HG03108 (cell line): ENCODE measurements at regions not wholly inside any gene's neighbourhood (a gene's known extent, or its start where the extent isn't known, plus 50 kb on each side); places are given as distances from the start of the nearest gene placed in this dataset.

Experiments used
- ATAC-seq: cut with Tn5 transposase; IDR thresholded peaks from one replicate; pipeline ENCODE4 v1.9.1; 2021; ENCODE audit warnings: moderate library complexity; ENCODE audit not compliant: unreplicated experiment

- ATAC-seq = no peak
Observed at GRCh38 chr2:57546478-57546877, 500.1 kb upstream of the VRK2 start.

DNA sequence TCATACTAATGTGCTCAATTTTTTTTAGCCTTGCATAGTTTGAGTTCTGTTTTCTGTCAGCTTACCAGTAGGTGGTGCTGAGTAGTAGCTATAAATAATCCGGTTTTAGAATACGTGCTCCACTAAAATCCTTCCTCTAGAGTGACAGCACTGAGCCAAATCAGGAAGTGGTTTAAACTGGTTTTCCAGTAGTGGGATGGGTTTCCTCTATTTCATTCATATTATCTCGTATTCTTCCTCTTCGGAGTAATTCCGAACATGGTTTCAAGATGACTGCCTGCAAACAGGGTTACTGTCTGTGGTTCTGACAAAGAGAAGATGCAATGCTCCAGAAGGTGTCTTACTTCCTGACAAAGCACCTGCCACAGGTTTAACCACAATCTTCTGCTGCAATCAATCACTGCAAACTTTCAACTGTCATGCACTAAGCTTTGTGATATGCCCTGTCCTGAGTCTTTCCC lies 496.9 kb upstream of the VRK2 start:
- ATAC-seq = no peak

DNA sequence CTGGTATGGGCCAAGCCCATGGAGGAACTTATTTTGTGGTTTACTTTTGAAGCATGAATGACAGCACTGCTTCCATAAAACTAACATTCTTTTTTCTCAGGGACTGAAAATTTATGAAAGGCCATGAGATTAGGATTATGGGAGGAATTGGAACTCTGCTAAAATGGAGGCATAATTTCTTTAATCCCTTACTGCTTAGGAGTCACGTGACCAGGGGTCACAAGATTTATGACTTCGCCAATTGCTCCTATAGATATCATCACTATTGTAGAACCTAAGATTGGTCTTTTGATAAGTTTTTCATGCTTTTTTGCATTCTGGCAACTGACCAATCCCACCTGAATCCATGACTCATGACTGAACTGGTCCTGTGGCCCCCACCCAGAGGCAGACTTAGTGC lies 495.7 kb upstream of the VRK2 start:
- no peak for ATAC-seq

DNA sequence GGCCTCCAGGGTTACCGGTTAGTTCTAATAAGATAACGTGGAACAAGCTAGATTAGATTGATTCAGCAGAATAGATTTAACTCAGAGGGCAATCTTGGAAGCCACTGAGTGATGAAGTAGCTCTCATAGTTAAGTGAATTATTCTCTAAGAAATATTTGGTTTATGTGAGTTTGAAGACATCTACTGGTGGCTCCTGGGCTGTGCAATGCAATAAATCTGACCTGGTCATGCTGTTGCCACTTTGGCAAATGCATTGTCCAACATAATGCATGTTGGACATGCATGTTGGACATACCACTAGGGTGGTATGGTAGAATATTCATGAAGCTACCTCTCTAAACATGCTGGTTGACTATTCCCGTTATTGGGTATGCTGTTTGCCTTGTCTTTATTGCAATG lies 493.7 kb upstream of the VRK2 start:
- no peak for ATAC-seq

GRCh38 chr2:57554348-57554747 lies 492.3 kb upstream of the VRK2 start:
- no peak for ATAC-seq

DNA sequence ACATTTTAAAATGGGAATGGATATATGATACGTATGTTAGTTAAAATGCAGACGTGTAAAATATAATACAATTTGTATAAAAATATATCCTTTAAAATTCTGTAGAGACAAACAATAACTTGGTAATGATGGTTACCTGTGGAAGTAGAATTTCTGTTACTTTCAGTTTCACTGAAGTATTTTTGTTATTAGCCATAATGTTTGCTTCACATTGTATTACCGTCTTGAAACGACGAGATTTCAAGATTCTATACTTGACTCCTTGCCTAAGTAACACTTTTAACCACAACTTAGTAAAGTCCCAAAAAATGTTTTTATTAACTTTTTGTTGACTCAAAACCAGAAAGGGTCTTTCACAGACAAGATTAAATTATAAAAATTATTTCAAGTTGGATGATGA lies 488.3 kb upstream of the VRK2 start:
- no peak for ATAC-seq

GRCh38 chr2:57562495-57562894 lies 484.1 kb upstream of the VRK2 start:
- ATAC-seq = no peak

DNA sequence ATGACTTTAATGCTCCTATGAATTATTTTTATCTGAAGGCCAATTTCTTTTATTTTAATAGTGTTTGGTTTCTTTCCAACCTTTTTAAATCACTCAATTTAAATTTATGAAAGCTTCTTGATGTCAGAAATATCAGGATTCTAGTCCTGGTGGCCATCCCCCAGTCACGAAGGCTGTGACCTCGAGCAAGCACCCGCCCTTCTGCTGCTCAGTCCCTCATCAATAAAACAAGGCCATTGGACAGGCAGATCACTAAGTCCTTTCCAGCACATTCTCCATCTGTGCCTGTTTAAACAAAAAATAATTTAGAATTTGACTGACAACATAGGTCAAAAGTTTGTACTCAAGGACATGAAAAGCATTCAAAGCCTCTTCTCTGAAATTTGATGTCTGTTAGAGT lies 483.6 kb upstream of the VRK2 start:
- no peak for ATAC-seq

DNA sequence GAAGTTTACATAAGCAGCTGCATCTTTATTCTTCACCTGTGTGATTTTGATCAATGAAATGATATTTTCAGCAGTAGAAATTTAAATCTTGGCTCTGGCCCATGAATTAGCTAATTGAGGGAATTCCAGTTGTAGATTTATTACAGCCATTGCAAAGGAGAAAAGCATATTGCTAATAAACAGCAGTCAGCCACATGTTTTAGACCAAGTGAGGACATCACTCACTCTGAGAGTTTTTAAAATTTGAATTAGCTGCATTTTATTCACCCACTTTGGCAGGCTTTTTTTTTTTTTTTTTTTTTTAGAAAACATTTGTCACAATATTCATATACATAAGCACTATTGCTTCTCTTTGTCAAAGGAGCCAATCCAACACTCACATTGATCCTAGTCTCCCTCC lies 479.4 kb upstream of the VRK2 start:
- no peak for ATAC-seq

DNA sequence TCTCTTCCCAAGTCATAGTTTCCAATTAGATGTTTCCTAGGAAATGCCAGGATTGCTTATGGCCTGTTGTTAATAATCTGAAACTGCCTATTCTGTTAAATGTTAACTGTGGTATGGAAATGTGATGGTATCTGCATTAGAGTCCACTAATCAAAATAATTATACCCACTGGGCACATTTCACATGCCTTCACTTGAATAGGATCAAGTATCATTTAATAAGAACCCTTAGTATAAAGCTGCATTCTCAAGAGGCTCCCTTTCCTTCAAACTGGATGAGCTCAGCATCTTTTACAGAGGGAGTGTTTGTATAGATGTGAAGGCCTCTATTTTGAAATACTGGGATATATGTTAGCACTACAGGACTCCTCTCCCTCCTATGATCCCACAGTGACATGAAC lies 477.2 kb upstream of the VRK2 start:
- no peak for ATAC-seq

DNA sequence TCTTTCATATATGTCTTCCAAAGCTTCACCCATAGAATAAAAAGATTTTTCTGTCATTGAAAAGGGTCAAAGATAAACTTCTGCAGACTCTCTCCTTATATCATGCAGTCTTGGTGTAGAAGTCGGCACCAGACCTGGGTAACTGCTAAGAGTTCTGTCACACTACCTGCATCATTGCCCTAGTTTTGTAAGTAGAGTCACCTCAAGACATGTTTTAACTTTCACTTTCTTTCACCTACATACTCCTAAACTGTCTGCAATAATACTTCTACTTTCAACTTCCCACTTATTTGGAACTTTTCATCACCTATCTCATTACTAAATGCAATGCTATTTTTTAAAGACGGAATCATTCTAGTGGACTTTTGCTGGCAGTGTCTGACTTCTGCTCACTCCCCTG lies 475.6 kb upstream of the VRK2 start:
- no peak for ATAC-seq

- ATAC-seq = no peak
Observed at GRCh38 chr2:57575700-57576268, 470.8 kb upstream of the VRK2 start.

DNA sequence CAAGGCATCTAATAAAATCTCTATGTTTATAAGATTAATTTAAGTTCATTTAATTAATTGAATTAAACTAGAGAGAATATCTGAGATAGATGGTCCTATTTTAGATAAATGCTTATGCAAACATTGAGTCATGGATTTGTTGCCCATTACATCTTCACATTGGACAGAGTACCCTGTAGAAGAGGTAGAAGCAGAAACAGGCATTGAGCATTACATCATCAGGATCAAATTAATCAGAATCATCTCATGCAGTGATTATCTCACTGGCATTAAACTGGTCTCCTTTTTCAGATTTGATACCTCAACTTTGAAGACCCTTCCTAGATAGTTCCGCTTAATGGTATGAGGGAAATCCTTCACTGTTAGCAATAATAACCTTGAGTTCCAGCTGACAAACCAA lies 469.6 kb upstream of the VRK2 start:
- no peak for ATAC-seq

DNA sequence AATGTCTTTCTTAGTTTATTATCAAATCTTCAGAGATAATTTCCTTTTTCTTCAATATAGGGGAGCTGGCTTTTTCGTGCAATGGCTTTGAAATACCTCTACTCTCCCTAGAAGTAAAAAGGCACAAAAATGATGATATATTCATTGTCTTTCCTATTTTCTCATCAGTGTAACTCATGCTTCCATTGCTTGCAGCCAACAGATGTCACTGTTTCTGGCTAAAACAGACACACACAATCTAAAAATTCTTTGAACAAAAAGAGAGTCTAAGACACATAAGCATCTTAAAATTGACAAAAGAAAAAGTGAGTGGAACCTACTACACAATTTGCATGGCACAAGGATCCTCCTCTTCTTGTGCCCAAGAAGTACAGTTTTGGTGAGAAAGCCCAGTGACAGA lies 448.7 kb upstream of the VRK2 start:
- ATAC-seq = no peak

DNA sequence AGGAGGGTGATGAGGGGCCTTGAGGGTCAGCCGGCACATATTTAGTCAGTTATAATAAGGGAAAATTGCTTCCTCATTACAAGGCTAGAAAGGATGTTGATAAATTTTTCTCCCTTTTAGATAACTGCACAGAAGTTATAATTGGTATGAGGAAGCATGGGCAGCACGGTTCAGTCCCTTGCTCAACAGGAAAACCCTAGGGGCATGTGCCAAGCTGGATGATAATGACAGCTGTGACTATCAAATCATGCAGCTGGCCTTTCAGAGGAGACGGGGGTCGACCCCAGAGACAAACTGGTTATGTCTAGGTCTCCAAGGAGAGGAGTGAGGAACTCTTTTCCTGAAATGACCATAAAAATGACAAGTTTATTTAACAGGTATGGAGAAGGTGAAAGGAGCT lies 448.1 kb upstream of the VRK2 start:
- ATAC-seq = no peak

DNA sequence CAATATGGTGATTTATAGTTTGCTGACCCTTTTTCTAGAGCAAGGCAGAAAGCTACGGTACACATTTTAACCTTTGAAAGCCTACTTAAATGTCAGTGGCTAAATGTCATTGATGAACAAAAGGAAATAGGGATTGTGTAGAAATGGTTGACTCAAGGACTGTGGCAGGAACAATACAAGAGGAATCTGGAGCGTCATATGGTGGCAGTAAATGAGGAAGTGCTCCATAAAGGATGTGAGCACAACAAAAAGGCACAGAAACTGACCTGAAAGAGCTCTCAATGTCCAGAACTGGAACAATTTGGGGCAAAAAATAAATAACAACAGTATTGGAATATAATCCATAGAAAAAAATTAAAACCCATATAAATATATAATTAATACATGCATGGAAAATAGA lies 443.9 kb upstream of the VRK2 start:
- no peak for ATAC-seq

DNA sequence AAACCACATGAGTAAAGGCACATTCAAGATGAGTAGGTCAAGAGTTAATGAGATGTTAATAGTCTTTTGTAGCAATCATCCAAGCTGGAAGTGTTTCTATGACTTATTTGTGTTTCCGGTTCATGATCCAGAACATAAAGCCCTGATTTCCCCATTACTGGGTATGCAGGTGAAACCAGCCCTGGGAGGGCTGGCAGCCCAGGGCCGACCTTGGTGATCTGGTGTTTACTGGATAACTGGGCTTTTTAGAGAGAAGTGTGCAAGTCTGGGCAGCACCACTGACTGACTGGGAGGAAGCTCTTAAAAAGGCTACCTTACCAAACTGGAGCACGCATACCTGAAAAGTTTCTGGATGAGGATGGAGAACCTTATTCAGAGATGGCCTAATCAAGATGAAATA lies 431.6 kb upstream of the VRK2 start:
- ATAC-seq = no peak

DNA sequence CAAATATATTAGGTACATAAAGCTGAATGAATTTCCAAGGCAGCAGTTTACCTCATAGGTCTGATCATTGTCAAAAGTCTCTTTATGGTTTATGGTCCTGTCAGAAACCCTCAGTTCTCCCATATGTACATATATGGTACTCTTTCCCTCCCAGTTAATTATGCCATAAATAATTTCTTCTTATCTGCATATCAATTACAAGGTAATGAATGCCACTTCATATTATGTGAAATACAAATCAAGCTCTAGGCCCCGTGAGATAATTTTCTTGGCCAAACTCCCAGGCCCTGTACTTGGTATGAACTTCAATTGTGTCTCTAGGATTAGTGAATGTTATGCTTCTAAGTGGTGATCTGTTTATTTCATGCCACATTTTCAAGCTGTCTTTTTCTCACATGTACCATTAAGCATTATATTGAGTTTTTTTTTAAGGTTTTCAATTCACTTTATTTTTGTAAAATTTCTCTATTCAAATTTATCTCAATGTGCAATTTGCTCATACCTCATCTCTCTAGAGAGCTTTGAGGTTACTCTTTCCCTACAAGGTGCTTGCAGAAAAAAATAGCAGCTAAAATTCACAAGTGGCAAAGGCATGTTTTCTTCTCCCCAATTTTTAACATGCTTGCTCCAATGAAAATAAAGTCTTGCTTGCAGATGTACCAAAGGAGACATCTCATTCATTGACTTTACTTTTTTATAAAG lies 430.6 kb upstream of the VRK2 start:
- ATAC-seq = no peak

- no peak for ATAC-seq
Observed at GRCh38 chr2:57617318-57617717, 429.3 kb upstream of the VRK2 start.

DNA sequence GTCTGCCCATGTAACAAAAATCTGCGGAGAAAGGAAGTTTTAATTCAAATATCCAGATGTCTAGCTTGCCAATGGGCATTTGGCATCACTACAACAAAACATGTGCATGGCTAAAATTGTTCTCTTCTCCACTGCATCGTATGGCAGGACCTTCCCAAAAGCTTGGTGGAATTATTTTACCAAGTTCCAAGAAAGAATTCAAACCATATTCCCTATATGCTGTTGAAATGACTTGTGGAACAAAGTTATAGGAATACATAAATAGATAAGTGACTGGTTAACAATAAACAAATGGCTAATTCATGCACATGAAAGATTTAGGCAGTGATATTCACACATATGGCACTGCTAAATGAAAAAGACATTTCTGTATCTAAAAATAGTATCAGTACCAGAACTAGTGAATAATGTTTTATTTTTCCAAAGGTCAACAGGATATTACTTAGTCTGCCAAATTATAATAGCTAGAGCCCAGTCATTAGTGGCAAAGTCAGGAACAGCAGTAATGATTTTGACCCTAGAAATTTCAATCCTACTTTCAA lies 425.4 kb upstream of the VRK2 start:
- ATAC-seq = no peak

- ATAC-seq = no peak
Observed at GRCh38 chr2:57622009-57622408, 424.6 kb upstream of the VRK2 start.

DNA sequence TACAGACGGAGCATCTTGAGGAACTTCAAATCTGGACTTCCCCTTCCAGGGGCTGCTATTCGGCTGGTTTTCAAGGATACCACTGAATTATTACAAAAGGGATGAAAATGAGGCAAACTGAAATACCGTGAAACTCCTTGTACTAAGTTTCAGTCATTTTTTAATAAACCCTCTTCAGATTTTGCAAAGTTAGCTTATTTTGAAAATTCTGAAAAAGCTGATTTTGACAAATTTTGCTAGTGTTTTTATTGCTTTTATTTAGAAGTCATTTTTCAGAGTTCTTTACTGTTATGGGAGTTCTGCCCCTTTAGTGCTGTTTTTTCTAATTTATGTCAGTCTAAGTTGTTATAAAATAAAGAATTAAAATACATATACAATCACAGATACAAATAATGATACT lies 390.4 kb upstream of the VRK2 start:
- ATAC-seq = no peak

DNA sequence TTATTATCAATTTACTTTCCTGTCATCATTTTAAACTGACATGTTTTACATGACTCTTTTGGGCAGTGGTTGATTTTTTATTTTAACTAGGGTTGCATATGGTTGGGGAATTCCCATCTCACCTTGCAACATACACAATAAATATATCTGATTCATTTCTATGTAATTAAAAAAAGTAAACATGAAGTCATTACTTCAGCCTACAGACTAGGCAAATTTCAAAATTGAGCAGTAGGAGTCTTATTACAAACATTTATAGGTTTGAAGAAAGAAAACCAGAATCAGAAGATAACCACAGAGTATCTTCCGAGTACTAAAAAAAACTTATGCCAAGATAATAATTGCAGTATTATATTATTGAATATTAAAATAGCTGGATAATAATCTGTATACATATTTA lies 377.0 kb upstream of the VRK2 start:
- ATAC-seq = no peak
